Mesendoderm (in vitro differentiated cells): ENCODE measurements at regions not wholly inside any gene's neighbourhood (a gene's known extent, or its start where the extent isn't known, plus 50 kb on each side); places are given as distances from the start of the nearest gene placed in this dataset.

ENCODE experiments used
- DNase-seq: peaks from one replicate; pipeline ENCODE4 v3.0.0; 2013
- H2AK5ac ChIP-seq: 2 replicates; pipeline ENCODE4 v1.6.1; 2013; ENCODE audit warnings: low read length, inconsistent platforms
- H2BK120ac ChIP-seq: 2 replicates; pipeline ENCODE4 v1.6.1; 2013; ENCODE audit warnings: low read depth, mild to moderate bottlenecking, low read length, moderate library complexity, mixed read lengths
- H2BK15ac ChIP-seq: replicated peaks from 2 replicates; pipeline ENCODE4 v1.6.1; 2013; ENCODE audit warnings: low read depth, mild to moderate bottlenecking, moderate library complexity
- H2BK5ac ChIP-seq: 2 replicates; pipeline ENCODE4 v1.6.1; 2013; ENCODE audit warnings: low read length, inconsistent platforms
- H3K18ac ChIP-seq: 2 replicates; pipeline ENCODE4 v1.6.1; 2013; ENCODE audit warnings: mild to moderate bottlenecking, low read length, mixed read lengths
- H3K23ac ChIP-seq: one replicate; pipeline ENCODE4 v1.6.1; 2013; ENCODE audit warnings: low read length
- H3K27ac ChIP-seq: 2 replicates; pipeline ENCODE4 v1.5.1; 2013; ENCODE audit warnings: low read depth, mild to moderate bottlenecking, inconsistent platforms, low read length, moderate library complexity
- H3K27me3 ChIP-seq: 2 replicates; pipeline ENCODE4 v1.6.1; 2013; ENCODE audit warnings: low read length, control low read depth, mild to moderate bottlenecking, inconsistent platforms; ENCODE audit not compliant: insufficient read depth, poor library complexity
- H3K36me3 ChIP-seq: 2 replicates; pipeline ENCODE4 v1.6.1; 2013; ENCODE audit warnings: low read length, inconsistent platforms; ENCODE audit not compliant: control insufficient read depth, insufficient read depth
- H3K4ac ChIP-seq: one replicate; pipeline ENCODE4 v1.6.1; 2013; ENCODE audit warnings: low read depth, mild to moderate bottlenecking, low read length, moderate library complexity
- H3K4me1 ChIP-seq: 2 replicates; pipeline ENCODE4 v1.6.1; 2013; ENCODE audit warnings: low read depth, low read length, inconsistent platforms; ENCODE audit not compliant: control insufficient read depth
- H3K4me2 ChIP-seq: 2 replicates; pipeline ENCODE4 v1.6.1; 2013; ENCODE audit warnings: low read length
- H3K4me3 ChIP-seq: 2 replicates; pipeline ENCODE4 v1.5.1; 2013; ENCODE audit warnings: mild to moderate bottlenecking, low read length
- H3K56ac ChIP-seq: one replicate; pipeline ENCODE4 v1.6.1; 2013; ENCODE audit warnings: low read length
- H3K79me1 ChIP-seq: 2 replicates; pipeline ENCODE4 v1.6.1; 2013; ENCODE audit warnings: low read length, inconsistent platforms
- H3K79me2 ChIP-seq: 2 replicates; pipeline ENCODE4 v1.6.1; 2013; ENCODE audit warnings: mild to moderate bottlenecking, low read length; ENCODE audit not compliant: control insufficient read depth, insufficient read depth
- H3K9ac ChIP-seq: 2 replicates; pipeline ENCODE4 v1.6.1; 2013; ENCODE audit warnings: low read length, inconsistent platforms
- H4K5ac ChIP-seq: one replicate; pipeline ENCODE4 v1.6.1; 2013; ENCODE audit warnings: low read length
- H4K8ac ChIP-seq: one replicate; pipeline ENCODE4 v1.6.1; 2013; ENCODE audit warnings: low read depth, mild to moderate bottlenecking, control low read depth, low read length, moderate library complexity
- WGBS: extraction: QIAGEN DNeasy Blood & Tissue Kit; methylation state at CpG from one replicate; pipeline ENCODE4 v1.1.7; 2013; ENCODE audit warnings: low lambda C conversion rate, missing lambda C conversion rate; ENCODE audit not compliant: insufficient coverage; ENCODE audit errors: extremely low coverage; 5-methylcytosine and 5-hydroxymethylcytosine counted together

DNA sequence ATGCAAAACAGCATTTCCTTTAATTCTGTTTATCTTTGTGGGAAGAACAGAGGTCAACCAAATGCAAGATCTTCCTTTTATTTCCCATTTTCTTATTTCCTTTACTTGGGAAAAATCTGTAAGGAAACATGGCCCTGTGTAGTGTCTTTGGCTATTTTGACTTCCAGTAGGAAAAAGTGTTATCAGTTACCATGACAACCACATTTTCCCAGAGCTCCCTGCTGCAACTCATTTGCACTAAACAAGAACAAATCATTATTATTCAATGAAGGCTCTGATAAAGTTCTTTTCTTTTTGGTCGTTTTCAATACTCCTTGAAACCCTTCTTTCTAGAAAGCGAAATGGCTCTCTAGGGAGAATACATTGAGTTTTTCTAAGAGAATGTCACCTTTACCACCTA is 117.2 kb upstream of the DDX53 start:
- no peaks in the 10 kb centered on the region for H3K79me2 ChIP-seq
- no peak overlapping the region for H3K27ac ChIP-seq
- H3K18ac ChIP-seq, result no peak overlapping the region
- H4K8ac ChIP-seq, result no peak overlapping the region
- H3K79me1 ChIP-seq, result no peaks in the 10 kb centered on the region
- H3K27me3 ChIP-seq, result no peaks in the 10 kb centered on the region
- H3K36me3 ChIP-seq, result no peaks in the 10 kb centered on the region
- no peak overlapping the region for H4K5ac ChIP-seq
- H3K4me3 ChIP-seq, result no peak overlapping the region
- H3K4ac ChIP-seq, result no peak overlapping the region
- H3K9ac ChIP-seq, result no peak overlapping the region
- H2AK5ac ChIP-seq, result no peak overlapping the region
- no peak overlapping the region for H3K56ac ChIP-seq
- no peak overlapping the region for H2BK15ac ChIP-seq
- H2BK120ac ChIP-seq, result no peak overlapping the region
- whole genome bisulfite sequencing, result no CpG with 5 or more reads among the region's 2 CpGs
- no peaks in the 10 kb centered on the region for H3K4me1 ChIP-seq
- DNase-seq, result peak; percentile 12
- no peak overlapping the region for H3K23ac ChIP-seq
- H3K4me2 ChIP-seq, result no peak overlapping the region
- H2BK5ac ChIP-seq, result no peak overlapping the region

DNA sequence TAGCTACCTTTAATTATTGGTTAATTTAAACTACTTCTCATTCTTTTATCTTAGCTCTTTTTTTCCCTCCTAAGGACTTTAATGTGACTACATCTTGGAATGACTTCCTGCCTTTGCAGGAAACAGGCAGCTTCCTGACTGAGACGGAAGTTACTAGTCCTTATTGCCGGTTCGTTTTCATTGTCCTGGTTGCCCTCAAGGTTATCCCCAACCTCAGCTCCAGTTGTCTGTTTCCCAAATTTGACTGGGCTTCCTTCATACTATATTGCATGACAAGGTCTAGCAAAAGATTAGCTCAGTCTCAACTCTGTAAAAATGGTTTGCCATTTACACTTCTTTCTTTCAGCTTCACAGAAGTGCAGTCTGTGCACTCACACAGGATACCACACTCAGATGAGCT is 109.9 kb upstream of the DDX53 start:
- Histone ChIP-seq H4K5ac (no peak overlapping the region), H3K79me1 (no peaks in the 10 kb centered on the region), H3K4ac (no peak overlapping the region), H2BK15ac (no peak overlapping the region), H3K4me1 (no peaks in the 10 kb centered on the region), H3K79me2 (no peaks in the 10 kb centered on the region), H3K56ac (no peak overlapping the region), H2BK120ac (no peak overlapping the region), H3K27me3 (no peaks in the 10 kb centered on the region), H3K36me3 (no peaks in the 10 kb centered on the region), H3K9ac (no peak overlapping the region), H2BK5ac (no peak overlapping the region), H3K27ac (no peak overlapping the region), H4K8ac (no peak overlapping the region), H3K4me3 (no peak overlapping the region), H3K23ac (no peak overlapping the region), H3K4me2 (no peak overlapping the region), H3K18ac (no peak overlapping the region), H2AK5ac (no peak overlapping the region)
- no peak for DNase-seq
- WGBS, result no CpG with 5 or more reads among the region's 3 CpGs

DNA sequence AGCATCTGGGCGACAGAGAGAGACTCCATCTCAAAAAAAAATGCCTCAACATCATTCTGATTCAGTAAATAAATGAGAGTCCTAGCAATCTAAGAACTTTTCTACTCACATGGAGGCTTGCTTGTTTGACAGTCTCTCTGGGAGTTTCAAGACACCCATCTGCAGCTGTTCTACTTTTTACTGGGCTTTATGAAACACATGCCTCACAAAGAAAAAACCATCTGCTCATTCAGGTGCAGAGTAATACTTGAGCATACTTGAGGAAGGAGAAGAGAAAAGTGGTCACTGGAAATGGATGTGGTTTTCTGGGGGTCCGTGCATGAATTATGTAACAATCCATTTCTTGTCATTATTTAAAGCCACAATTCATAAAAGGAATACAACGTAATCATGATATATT is 87.1 kb upstream of the DDX53 start:
- H3K56ac ChIP-seq, result no peak overlapping the region
- no peak overlapping the region for H3K27ac ChIP-seq
- no peak overlapping the region for H3K4me3 ChIP-seq
- H2BK120ac ChIP-seq, result no peak overlapping the region
- no peak overlapping the region for H2AK5ac ChIP-seq
- H4K5ac ChIP-seq, result no peak overlapping the region
- no peak for DNase-seq
- H2BK5ac ChIP-seq, result no peak overlapping the region
- H3K4ac ChIP-seq, result no peak overlapping the region
- H3K4me1 ChIP-seq, result no peaks in the 10 kb centered on the region
- no peaks in the 10 kb centered on the region for H3K79me1 ChIP-seq
- H3K18ac ChIP-seq, result no peak overlapping the region
- H3K27me3 ChIP-seq, result no peaks in the 10 kb centered on the region
- no peak overlapping the region for H3K9ac ChIP-seq
- no peak overlapping the region for H4K8ac ChIP-seq
- no peak overlapping the region for H2BK15ac ChIP-seq
- no CpG with 5 or more reads among the region's 3 CpGs for WGBS
- H3K23ac ChIP-seq, result no peak overlapping the region
- no peaks in the 10 kb centered on the region for H3K79me2 ChIP-seq
- H3K36me3 ChIP-seq, result no peaks in the 10 kb centered on the region
- no peak overlapping the region for H3K4me2 ChIP-seq

DNA sequence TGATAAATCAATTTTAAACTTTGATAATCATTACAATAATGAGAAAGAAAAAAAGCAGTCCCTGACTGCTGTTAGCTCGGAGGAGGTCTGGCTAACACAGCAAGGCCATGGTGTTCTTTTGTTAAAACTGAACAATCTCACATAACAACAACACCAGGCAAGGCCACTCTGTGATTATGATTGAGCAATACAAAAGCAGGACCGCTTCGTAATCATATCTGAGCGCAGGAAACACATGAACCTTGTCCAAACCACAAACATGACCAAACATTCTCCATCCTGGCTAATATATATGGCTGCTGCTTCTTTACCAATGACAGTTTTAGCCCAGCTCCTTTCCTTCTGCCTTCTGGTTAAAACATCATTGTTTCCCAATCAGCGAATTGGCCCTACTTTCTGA is 76.8 kb upstream of the DDX53 start:
- Histone ChIP-seq H2BK120ac (no peak overlapping the region), H3K4me2 (no peak overlapping the region), H3K23ac (no peak overlapping the region), H3K4ac (no peak overlapping the region), H3K4me3 (no peak overlapping the region), H3K36me3 (no peaks in the 10 kb centered on the region), H3K18ac (no peak overlapping the region), H3K27me3 (no peaks in the 10 kb centered on the region), H4K8ac (no peak overlapping the region), H3K79me1 (no peaks in the 10 kb centered on the region), H2BK15ac (no peak overlapping the region), H2BK5ac (no peak overlapping the region), H3K4me1 (no peaks in the 10 kb centered on the region), H3K79me2 (no peaks in the 10 kb centered on the region), H2AK5ac (no peak overlapping the region), H3K27ac (no peak overlapping the region), H3K9ac (no peak overlapping the region), H3K56ac (no peak overlapping the region), H4K5ac (no peak overlapping the region)
- DNase-seq, result no peak
- WGBS, result no CpG with 5 or more reads among the region's 5 CpGs

DNA sequence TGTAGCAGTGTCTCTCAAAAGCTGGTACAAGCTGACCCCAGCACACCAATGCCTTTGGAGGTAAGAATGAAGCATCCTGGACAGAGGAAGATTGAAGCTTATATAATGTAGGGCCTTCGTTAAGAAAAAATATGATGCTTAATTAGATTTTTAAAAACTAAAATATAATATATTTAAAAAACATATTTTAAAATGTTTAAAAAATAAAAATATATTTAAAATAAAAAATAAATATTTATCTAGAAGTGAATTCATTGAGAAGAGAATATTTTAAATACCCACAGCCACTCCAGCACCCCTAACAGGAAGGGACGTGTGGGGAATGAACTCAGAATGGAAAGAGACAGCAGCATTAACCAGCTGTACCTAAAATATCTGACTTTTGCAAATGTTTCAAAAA is 65.1 kb upstream of the DDX53 start:
- no peak overlapping the region for H3K4me2 ChIP-seq
- no peak overlapping the region for H3K27ac ChIP-seq
- no peak overlapping the region for H3K4ac ChIP-seq
- H3K4me1 ChIP-seq, result no peaks in the 10 kb centered on the region
- H2AK5ac ChIP-seq, result no peak overlapping the region
- H3K18ac ChIP-seq, result no peak overlapping the region
- no peaks in the 10 kb centered on the region for H3K79me1 ChIP-seq
- H3K36me3 ChIP-seq, result no peaks in the 10 kb centered on the region
- H3K23ac ChIP-seq, result no peak overlapping the region
- no peak overlapping the region for H2BK120ac ChIP-seq
- no peak overlapping the region for H3K56ac ChIP-seq
- no peak overlapping the region for H3K4me3 ChIP-seq
- no peak overlapping the region for H4K8ac ChIP-seq
- no peak overlapping the region for H3K9ac ChIP-seq
- no peaks in the 10 kb centered on the region for H3K27me3 ChIP-seq
- H2BK15ac ChIP-seq, result no peak overlapping the region
- WGBS, result no CpG with 5 or more reads among the region's 2 CpGs
- no peaks in the 10 kb centered on the region for H3K79me2 ChIP-seq
- H4K5ac ChIP-seq, result no peak overlapping the region
- H2BK5ac ChIP-seq, result no peak overlapping the region
- DNase-seq, result no peak

DNA sequence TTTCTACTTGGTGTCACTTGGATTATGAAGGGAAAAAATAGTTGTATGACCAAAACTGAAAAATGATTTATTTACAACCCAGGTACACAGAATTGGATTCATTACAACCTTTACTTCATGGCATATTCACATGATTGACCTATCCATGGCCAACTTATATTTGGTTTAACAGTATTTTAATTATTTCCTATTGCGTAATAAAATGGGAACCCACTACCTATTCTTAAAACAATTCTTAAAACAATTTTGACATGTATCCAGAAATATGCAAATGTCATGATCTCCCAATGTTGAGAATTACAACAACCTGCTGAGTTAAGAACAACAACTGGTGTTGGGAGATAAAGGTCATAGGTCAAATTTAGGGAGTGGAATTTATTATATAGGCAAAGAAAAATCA is 54.8 kb upstream of the DDX53 start:
- Histone ChIP-seq H3K4me2 (no peak overlapping the region), H2BK5ac (no peak overlapping the region), H3K79me2 (no peaks in the 10 kb centered on the region), H3K56ac (no peak overlapping the region), H3K4ac (no peak overlapping the region), H2BK15ac (no peak overlapping the region), H3K36me3 (no peaks in the 10 kb centered on the region), H3K27ac (no peak overlapping the region), H3K4me3 (no peak overlapping the region), H2BK120ac (no peak overlapping the region), H3K4me1 (no peaks in the 10 kb centered on the region), H3K79me1 (no peaks in the 10 kb centered on the region), H3K18ac (no peak overlapping the region), H4K5ac (no peak overlapping the region), H3K27me3 (no peaks in the 10 kb centered on the region), H3K9ac (no peak overlapping the region), H2AK5ac (no peak overlapping the region), H4K8ac (no peak overlapping the region), H3K23ac (no peak overlapping the region)
- WGBS, result no CpG with 5 or more reads among the region's 1 CpG
- DNase-seq, result no peak
